ENCODE measurements at regions not wholly inside any gene's neighbourhood (a gene's known extent, or its start where the extent isn't known, plus 50 kb on each side); places are given as distances from the start of the nearest gene placed in this dataset.

- TF ChIP-seq CTCF (IDR thresholded peaks at IDR 0.05) (no peak), ZFX (IDR thresholded peaks at IDR 0.05; ENCODE audit: borderline replicate concordance) (no peak)
Measured at GRCh38 chr3:164113371-164114332, 964.6 kb downstream of the SI start.
